ENCODE measurements at regions not wholly inside any gene's neighbourhood (a gene's known extent, or its start where the extent isn't known, plus 50 kb on each side); places are given as distances from the start of the nearest gene placed in this dataset.
A peak's percentile ranks its signal among the peaks of the same experiment; 100 is the strongest.

DNA sequence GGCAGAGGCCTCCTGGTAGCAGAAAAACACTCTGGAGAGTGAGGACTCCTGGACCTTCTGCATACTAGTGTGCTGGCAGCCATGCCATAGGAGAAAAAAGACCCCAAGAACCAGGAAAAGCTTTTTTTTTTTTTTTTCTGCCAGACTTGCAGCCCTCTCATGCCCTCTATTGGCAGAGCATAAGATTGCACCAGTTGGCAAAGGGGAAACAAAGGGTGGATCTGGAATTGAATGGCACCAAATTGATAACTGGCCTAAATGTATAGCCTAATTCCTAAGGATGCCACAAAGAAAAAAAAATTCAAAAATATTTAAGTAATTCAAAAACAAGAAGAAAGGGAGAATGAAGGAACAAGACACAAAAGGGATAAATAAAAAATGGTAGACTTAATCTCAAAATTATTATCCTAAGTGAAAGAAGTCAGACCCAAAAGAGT is 112.5 kb upstream of the GHITM start:
- TF ChIP-seq, protein P1, sequence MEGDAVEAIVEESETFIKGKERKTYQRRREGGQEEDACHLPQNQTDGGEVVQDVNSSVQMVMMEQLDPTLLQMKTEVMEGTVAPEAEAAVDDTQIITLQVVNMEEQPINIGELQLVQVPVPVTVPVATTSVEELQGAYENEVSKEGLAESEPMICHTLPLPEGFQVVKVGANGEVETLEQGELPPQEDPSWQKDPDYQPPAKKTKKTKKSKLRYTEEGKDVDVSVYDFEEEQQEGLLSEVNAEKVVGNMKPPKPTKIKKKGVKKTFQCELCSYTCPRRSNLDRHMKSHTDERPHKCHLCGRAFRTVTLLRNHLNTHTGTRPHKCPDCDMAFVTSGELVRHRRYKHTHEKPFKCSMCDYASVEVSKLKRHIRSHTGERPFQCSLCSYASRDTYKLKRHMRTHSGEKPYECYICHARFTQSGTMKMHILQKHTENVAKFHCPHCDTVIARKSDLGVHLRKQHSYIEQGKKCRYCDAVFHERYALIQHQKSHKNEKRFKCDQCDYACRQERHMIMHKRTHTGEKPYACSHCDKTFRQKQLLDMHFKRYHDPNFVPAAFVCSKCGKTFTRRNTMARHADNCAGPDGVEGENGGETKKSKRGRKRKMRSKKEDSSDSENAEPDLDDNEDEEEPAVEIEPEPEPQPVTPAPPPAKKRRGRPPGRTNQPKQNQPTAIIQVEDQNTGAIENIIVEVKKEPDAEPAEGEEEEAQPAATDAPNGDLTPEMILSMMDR (IDR thresholded peaks at IDR 0.05): peak; percentile 40 to 64 (median 52)
- TF ChIP-seq POLR2A (IDR thresholded peaks at IDR 0.05): no peak

All from heart left ventricle (tissue), 13 donors.